SK-N-SH (cell line): ENCODE measurements at regions not wholly inside any gene's neighbourhood (a gene's known extent, or its start where the extent isn't known, plus 50 kb on each side); places are given as distances from the start of the nearest gene placed in this dataset.

ENCODE experiments used
- CTCF ChIA-PET: fragments of 300-600, 350-600 bp; formaldehyde crosslinking; extraction: SDS; loops from one replicate; lab custom pipeline; 2021; lab: Yijun Ruan, JAX
- POLR2A ChIA-PET: fragments of 350-600 bp; sonication (Branson Sonifier 250); formaldehyde crosslinking; extraction: SDS; loops from one replicate; lab custom pipeline; 2020; ENCODE audit warnings: antibody characterized with exemption, inconsistent platforms; lab: Yijun Ruan, JAX
- DNase-seq: peaks from one replicate; pipeline ENCODE4 v3.0.0; 2012
- H2AFZ ChIP-seq: fragments of 200-600 bp; sonication (generic); 2 replicates; pipeline ENCODE4 v1.8.1; 2016; ENCODE audit warnings: antibody characterized with exemption, mild to moderate bottlenecking, low read depth
- H3F3A ChIP-seq: fragments of 200-600 bp; sonication (generic); replicated peaks from 2 replicates; pipeline ENCODE3; 2016; ENCODE audit warnings: antibody characterized with exemption, mild to moderate bottlenecking; ENCODE audit not compliant: insufficient read depth
- H3K27ac ChIP-seq, 2 experiments: fragments of 200-500 bp in 1 of 2; fragments of 200-600 bp in 1 of 2; sonication (Bioruptor generic) in 1 of 2; sonication (generic), shearing (Covaris generic) in 1 of 2; 2 replicates each; pipeline versions ENCODE4 v1.5.1 to v1.6.1; 2014 to 2016; ENCODE audit warnings: low read depth in 2 of 2, inconsistent platforms in 1 of 2, low read length in 1 of 2, mild to moderate bottlenecking in 1 of 2, mixed read lengths in 1 of 2
- H3K27me3 ChIP-seq: fragments of 200-600 bp; sonication (generic), shearing (Covaris generic); 2 replicates; pipeline ENCODE4 v1.6.1; 2016; ENCODE audit warnings: mixed run types; ENCODE audit not compliant: insufficient read depth
- H3K36me3 ChIP-seq, 2 experiments: fragments of 200-500 bp in 1 of 2; fragments of 200-600 bp in 1 of 2; sonication (Bioruptor generic) in 1 of 2; sonication (generic) in 1 of 2; replicated peaks in 1 of 2; 2 replicates each; pipeline versions ENCODE3 to v1.5.1; 2014 to 2016; ENCODE audit warnings: low read length in 1 of 2, mild to moderate bottlenecking in 1 of 2; ENCODE audit not compliant: insufficient read depth in 2 of 2, control insufficient read depth in 1 of 2
- H3K4me1 ChIP-seq, 2 experiments: fragments of 200-500 bp in 1 of 2; fragments of 200-600 bp in 1 of 2; sonication (Bioruptor generic) in 1 of 2; sonication (generic), shearing (Covaris generic) in 1 of 2; 2 replicates each; pipeline versions ENCODE4 v1.5.1 to v1.6.1; 2014 to 2016; ENCODE audit warnings: low read depth in 1 of 2, low read length in 1 of 2, mixed run types in 1 of 2; ENCODE audit not compliant: insufficient read depth in 2 of 2, control insufficient read depth in 1 of 2
- H3K4me2 ChIP-seq: fragments of 200-600 bp; sonication (generic), shearing (Covaris generic); 2 replicates; pipeline ENCODE4 v1.6.1; 2017; ENCODE audit warnings: mixed run types
- H3K4me3 ChIP-seq, 2 experiments: fragments of 200-500 bp in 1 of 2; fragments of 200-600 bp in 1 of 2; sonication (Bioruptor generic) in 1 of 2; sonication (generic), shearing (Covaris generic) in 1 of 2; 2 replicates each; pipeline versions ENCODE4 v1.5.1 to v1.8.1; 2014 to 2016; ENCODE audit warnings: low read depth in 2 of 2, inconsistent platforms in 1 of 2, low read length in 1 of 2, mild to moderate bottlenecking in 1 of 2, mixed read lengths in 1 of 2, moderate library complexity in 1 of 2
- H3K79me2 ChIP-seq: fragments of 200-600 bp; sonication (generic); 2 replicates; pipeline ENCODE4 v1.8.1; 2017; ENCODE audit warnings: mild to moderate bottlenecking; ENCODE audit not compliant: insufficient read depth
- H3K9ac ChIP-seq: fragments of 200-600 bp; sonication (generic); 2 replicates; pipeline ENCODE4 v1.6.1; 2017; ENCODE audit warnings: mixed run types
- H3K9me2 ChIP-seq: fragments of 200-600 bp; sonication (generic); 2 replicates; pipeline ENCODE4 v1.6.1; 2017; ENCODE audit warnings: mixed run types
- H3K9me3 ChIP-seq: fragments of 200-600 bp; sonication (generic); 2 replicates; pipeline ENCODE4 v1.6.1; 2017; ENCODE audit warnings: mixed run types, mild to moderate bottlenecking, moderate library complexity
- H4K20me1 ChIP-seq: fragments of 200-600 bp; sonication (generic); 2 replicates; pipeline ENCODE4 v1.6.1; 2017; ENCODE audit warnings: mild to moderate bottlenecking, mixed run types; ENCODE audit not compliant: insufficient read depth
- EP300 ChIP-seq, 2 experiments: IDR thresholded peaks; 2 replicates each; pipeline versions ENCODE4 v1.4.0 to v1.6.1; 2012; ENCODE audit warnings: borderline replicate concordance in 1 of 2, low read depth in 1 of 2, low read length in 1 of 2
- EZH2phosphoT487 ChIP-seq: fragments of 200-600 bp; sonication (generic); IDR thresholded peaks from 2 replicates; pipeline ENCODE4 v1.6.1; 2017; ENCODE audit warnings: low read depth, mixed run types, mild to moderate bottlenecking, antibody characterized with exemption, moderate library complexity, borderline replicate concordance
- FOXJ3 ChIP-seq: sonication (generic); formaldehyde crosslinking; IDR thresholded peaks from 2 replicates; pipeline ENCODE4 v1.5.1; 2020; ENCODE audit warnings: mild to moderate bottlenecking, missing genetic modification reagents
- FOXM1 ChIP-seq: IDR thresholded peaks from 2 replicates; pipeline ENCODE4 v1.4.0; 2012; ENCODE audit warnings: low read depth, mild to moderate bottlenecking
- GABPA ChIP-seq: IDR thresholded peaks from 2 replicates; pipeline ENCODE4 v1.4.0; 2012; ENCODE audit warnings: low read depth, mild to moderate bottlenecking
- JUND ChIP-seq: IDR thresholded peaks from 2 replicates; pipeline ENCODE4 v1.4.0; 2012
- MEF2A ChIP-seq: IDR thresholded peaks from 2 replicates; pipeline ENCODE4 v1.4.0; 2012; ENCODE audit warnings: low read depth, borderline replicate concordance
- MXI1 ChIP-seq: IDR thresholded peaks from 2 replicates; pipeline ENCODE4 v1.6.1; 2012; ENCODE audit warnings: mild to moderate bottlenecking, low read depth, low read length, improper control_type of control experiment
- RAD21 ChIP-seq: IDR thresholded peaks from 2 replicates; pipeline ENCODE4 v1.6.1; 2012; ENCODE audit warnings: mild to moderate bottlenecking, low read length
- RFX5 ChIP-seq: IDR thresholded peaks from 2 replicates; pipeline ENCODE4 v1.6.1; 2012; ENCODE audit warnings: mild to moderate bottlenecking, improper control_type of control experiment, low read length
- SIN3A ChIP-seq: IDR thresholded peaks from 2 replicates; pipeline ENCODE4 v1.6.1; 2012; ENCODE audit warnings: low read depth, mild to moderate bottlenecking, low read length, moderate library complexity, borderline replicate concordance
- SMC3 ChIP-seq: IDR thresholded peaks from 2 replicates; pipeline ENCODE4 v1.6.1; 2012; ENCODE audit warnings: low read depth, low read length, improper control_type of control experiment
- TCF12 ChIP-seq: IDR thresholded peaks from 2 replicates; pipeline ENCODE4 v1.4.0; 2012
- WGBS: methylation state at CpG from one replicate; pipeline ENCODE4 v1.1.6; 2017; ENCODE audit warnings: low lambda C conversion rate; 5-methylcytosine and 5-hydroxymethylcytosine counted together
- TF ChIP-seq, protein P1 (sequence below): IDR thresholded peaks from 2 replicates; pipeline ENCODE4 v1.4.0; 2012; ENCODE audit warnings: low read depth, borderline replicate concordance
- TF ChIP-seq, protein P2 (sequence below): IDR thresholded peaks from 2 replicates; pipeline ENCODE4 v1.4.0; 2012; ENCODE audit warnings: low read depth, borderline replicate concordance

DNA sequence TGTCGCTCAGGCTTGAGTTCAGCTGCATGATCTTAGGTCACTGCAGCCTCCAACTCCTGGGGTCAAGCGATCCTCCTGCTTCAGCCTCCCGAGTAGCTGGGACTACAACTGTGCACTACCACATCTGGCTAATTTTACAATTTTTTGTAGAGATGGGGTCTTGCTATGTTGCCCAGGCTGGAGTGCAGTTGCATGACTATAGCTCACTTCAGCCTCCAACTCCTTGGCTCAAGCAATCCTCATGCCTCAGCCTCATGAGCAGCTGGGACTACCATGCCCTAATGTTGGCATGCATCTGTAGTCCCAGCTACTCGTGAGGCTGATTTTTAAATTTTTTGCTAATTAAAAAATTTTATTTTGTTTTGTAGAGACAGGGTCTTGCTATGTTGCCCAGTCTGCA is 101.9 kb upstream of the NPTX2 start:
- H3K27me3 ChIP-seq = no peaks in the 10 kb centered on the region
- H3K9me3 ChIP-seq = no peaks in the 10 kb centered on the region
- H3K36me3 ChIP-seq = no peaks in the 10 kb centered on the region
- H3K4me3 ChIP-seq = no peak overlapping the region
- H3K79me2 ChIP-seq = no peaks in the 10 kb centered on the region
- no peak overlapping the region for H3K9ac ChIP-seq
- DNase-seq = no peak
- no peak overlapping the region for H2AFZ ChIP-seq
- TF ChIP-seq MEF2A (no peak), JUND (no peak), RFX5 (no peak)
- H3K4me2 ChIP-seq = no peak overlapping the region
- H3K9me2 ChIP-seq = no peaks in the 10 kb centered on the region
- ChIA-PET CTCF (interaction anchor here (1.4 kb wide), 1 partner anchor 8 kb away, joined by 5 read pairs; no protein-coding TSS in a partner anchor), POLR2A (no interaction called here)
- no peak overlapping the region for H3K27ac ChIP-seq
- no peaks in the 10 kb centered on the region for H3K4me1 ChIP-seq
- no peaks in the 10 kb centered on the region for H3F3A ChIP-seq
- 26% methylated on average over 4 of the region's 4 CpGs for WGBS
- no peaks in the 10 kb centered on the region for H4K20me1 ChIP-seq

DNA sequence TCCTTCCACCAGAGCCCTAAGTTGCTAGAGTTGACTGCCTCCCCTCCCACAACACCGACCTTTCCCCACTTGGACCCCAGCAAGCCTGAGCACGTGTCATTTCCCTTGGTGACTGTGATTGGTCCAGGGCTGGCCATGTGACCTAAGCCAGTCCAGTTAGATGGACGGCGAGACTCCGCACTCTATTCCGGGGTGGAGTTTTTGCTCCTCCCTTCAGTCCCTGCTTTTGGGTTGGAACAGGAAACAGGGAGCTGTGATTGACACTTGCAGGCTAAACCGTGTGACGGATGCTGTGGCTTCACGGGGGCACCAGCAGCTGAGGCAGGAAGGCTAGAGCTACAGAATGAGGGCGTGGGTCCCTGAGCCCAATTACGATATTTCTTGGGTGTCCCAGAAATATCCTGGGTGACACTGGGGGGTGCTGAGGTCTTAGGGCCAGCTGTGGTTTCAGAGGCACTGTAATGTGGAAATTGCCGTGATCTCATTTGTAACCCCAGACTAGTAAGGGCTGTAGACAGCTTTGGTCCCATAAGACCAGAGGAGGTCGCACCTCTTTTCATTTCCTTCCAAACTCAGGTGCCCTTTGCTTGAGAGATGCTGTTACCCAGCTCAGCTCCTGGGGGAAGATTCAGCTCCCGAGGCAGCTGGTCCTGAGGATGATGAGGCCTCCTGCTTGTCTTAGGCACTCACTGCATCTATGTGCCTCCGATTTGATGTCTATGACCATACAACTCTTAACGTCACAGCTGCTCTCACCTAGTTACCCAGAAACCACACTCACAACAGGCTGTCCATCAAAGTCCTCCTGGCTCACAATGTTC is 102.7 kb upstream of the NPTX2 start:
- DNase-seq = no peak
- H3K9me3 ChIP-seq = no peaks in the 10 kb centered on the region
- no peaks in the 10 kb centered on the region for H3K9me2 ChIP-seq
- no peaks in the 10 kb centered on the region for H3K36me3 ChIP-seq
- H3K79me2 ChIP-seq = no peaks in the 10 kb centered on the region
- WGBS = 48% methylated on average over 15 of the region's 16 CpGs
- ChIA-PET CTCF (interaction anchor here (0.7 to 1.4 kb wide), 2 partner anchors 9 to 322 kb away, joined by 3 to 5 read pairs; no protein-coding TSS in a partner anchor), POLR2A (interaction anchor here (0.9 kb wide), 1 partner anchor 127 kb away, joined by 4 read pairs; no protein-coding TSS in a partner anchor)
- no peaks in the 10 kb centered on the region for H3F3A ChIP-seq
- H3K27ac ChIP-seq = no peak overlapping the region
- H3K27me3 ChIP-seq = no peaks in the 10 kb centered on the region
- no peaks in the 10 kb centered on the region for H3K4me1 ChIP-seq
- H3K4me3 ChIP-seq = no peak overlapping the region
- no peak overlapping the region for H3K4me2 ChIP-seq
- H4K20me1 ChIP-seq = no peaks in the 10 kb centered on the region
- TF ChIP-seq, protein P1, sequence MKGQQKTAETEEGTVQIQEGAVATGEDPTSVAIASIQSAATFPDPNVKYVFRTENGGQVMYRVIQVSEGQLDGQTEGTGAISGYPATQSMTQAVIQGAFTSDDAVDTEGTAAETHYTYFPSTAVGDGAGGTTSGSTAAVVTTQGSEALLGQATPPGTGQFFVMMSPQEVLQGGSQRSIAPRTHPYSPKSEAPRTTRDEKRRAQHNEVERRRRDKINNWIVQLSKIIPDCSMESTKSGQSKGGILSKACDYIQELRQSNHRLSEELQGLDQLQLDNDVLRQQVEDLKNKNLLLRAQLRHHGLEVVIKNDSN = no peak
- TF ChIP-seq EZH2phosphoT487 (no peak), EP300 (IDR thresholded peaks at IDR 0.05; ENCODE audit: borderline replicate concordance in 1 of 2, low read depth in 1 of 2, low read length in 1 of 2) (no peak), SMC3 (no peak), SIN3A (no peak), MXI1 (no peak), TCF12 (no peak), FOXM1 (no peak), GABPA (no peak), RAD21 (no peak), FOXJ3 (CRISPR knock-in tag) (no peak)
- TF ChIP-seq, protein P2, sequence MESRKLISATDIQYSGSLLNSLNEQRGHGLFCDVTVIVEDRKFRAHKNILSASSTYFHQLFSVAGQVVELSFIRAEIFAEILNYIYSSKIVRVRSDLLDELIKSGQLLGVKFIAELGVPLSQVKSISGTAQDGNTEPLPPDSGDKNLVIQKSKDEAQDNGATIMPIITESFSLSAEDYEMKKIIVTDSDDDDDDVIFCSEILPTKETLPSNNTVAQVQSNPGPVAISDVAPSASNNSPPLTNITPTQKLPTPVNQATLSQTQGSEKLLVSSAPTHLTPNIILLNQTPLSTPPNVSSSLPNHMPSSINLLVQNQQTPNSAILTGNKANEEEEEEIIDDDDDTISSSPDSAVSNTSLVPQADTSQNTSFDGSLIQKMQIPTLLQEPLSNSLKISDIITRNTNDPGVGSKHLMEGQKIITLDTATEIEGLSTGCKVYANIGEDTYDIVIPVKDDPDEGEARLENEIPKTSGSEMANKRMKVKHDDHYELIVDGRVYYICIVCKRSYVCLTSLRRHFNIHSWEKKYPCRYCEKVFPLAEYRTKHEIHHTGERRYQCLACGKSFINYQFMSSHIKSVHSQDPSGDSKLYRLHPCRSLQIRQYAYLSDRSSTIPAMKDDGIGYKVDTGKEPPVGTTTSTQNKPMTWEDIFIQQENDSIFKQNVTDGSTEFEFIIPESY = no peak
- H3K9ac ChIP-seq = no peak overlapping the region
- H2AFZ ChIP-seq = no peak overlapping the region
